WTC11 (cell line): ENCODE measurements at regions not wholly inside any gene's neighbourhood (a gene's known extent, or its start where the extent isn't known, plus 50 kb on each side); places are given as distances from the start of the nearest gene placed in this dataset.

Source experiments
- CTCF ChIP-seq: fragments of 200-600 bp; IDR thresholded peaks from 2 replicates; pipeline ENCODE4 v1.8.0; 2022; ENCODE audit warnings: antibody characterized with exemption
- MAX ChIP-seq: sonication (generic); formaldehyde crosslinking; IDR thresholded peaks from 2 replicates; pipeline ENCODE4 v1.8.0; 2022; ENCODE audit warnings: mild to moderate bottlenecking, missing genetic modification reagents
- USF2 ChIP-seq: sonication (generic); formaldehyde crosslinking; IDR thresholded peaks from 2 replicates; pipeline ENCODE4 v1.8.1; 2023; ENCODE audit warnings: mild to moderate bottlenecking, missing genetic modification reagents, moderate library complexity

- no peak for TF ChIP-seq CTCF
- no peak for TF ChIP-seq USF2
- TF ChIP-seq MAX, result no peak
Observed at GRCh38 chr13:44275381-44275780, 98.2 kb upstream of the SERP2 start.
